Occipital lobe (tissue), 1 donor: ENCODE measurements at regions not wholly inside any gene's neighbourhood (a gene's known extent, or its start where the extent isn't known, plus 50 kb on each side); places are given as distances from the start of the nearest gene placed in this dataset.

ENCODE experiments used
- DNase-seq: peaks from one replicate; lab custom pipeline; 2025; lab: John Stamatoyannopoulos, UW

DNA sequence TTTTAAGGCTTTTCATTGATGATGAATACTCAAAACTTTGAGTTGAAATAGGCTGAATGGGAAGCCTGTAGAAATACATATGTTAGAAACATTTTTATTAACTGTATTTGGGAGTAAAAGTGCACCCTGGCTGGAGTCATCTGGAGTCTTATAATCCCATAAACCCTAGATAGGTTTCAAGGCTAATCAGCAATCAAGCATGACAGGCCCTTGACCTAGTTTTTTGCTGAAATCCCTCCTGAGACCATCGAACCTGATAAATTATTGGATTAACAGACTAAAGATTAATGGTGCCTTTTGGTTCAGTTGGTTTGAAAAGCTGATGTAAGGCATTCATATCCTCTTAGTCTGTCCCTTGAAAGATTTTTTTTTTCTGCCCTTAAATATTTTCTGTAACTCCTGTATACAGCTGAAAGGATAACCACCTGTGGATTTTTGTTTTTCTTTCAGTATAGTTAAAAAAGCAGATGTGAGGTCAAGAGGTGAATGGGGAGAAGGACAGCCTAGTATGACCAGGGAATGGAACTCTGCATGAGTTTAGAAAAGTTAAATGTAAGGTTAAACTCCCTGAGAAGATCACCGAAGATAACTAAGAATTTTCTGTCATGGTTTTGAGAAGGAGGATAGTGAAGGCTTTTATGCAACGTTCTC lies 69.4 kb upstream of the STXBP5L start:
- no peak for DNase-seq

DNA sequence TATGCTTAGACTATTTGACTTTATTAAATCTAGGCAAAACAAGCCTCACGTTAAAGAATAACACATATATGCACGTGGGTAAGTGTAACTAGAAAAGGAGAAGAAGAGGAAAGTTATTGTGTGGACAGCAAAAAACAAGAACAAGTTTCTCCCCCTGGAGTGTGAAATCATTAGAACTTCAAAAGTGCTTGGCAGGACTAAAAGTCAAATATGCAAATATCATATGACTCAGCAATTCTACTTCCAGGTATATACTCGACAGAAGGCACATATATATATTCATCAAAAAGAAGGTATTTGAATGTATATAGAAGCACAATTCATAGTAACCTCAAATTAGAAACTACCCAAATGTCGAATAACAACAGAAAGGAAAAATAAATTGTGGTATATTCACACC lies 68.9 kb upstream of the STXBP5L start:
- DNase-seq, result no peak

DNA sequence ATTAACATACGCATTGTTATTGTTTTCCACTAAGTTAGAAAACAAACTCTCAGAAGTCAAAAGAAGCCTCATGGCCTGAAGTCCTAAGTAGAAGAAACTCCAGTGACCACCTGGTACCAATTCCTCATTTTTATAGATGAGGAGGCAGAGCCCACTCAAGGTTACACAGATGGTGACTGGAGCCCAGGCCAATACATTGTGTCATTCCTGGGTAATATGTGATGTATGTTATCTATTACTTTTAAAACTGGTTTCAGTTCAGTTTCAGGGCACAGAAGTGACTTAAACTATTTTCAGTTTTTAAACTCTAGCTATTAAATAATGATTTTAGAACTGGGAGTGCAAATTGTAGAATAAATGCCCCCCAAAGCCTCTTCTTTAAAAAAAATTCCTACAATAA lies 66.7 kb upstream of the STXBP5L start:
- DNase-seq, result no peak

DNA sequence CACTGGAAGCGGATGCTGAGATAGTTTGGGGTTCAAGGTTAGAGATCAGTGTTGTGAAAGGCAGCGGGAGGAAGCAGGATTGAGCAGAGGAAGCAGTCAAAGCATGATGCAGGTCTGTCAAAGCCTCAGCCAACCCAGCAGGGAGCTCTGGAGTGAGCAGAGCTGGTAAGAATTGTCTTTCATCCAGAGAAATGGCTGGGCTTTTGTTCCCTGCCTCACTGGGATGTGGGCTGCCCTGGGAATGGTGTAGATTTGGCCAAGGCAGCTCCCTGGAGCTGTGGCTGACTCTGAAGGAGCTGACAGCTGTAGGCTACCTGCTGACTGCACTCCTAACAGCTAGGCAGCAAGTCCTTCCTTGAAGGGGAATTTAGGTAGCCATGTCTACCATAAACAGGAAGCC lies 61.9 kb upstream of the STXBP5L start:
- DNase-seq, result no peak

DNA sequence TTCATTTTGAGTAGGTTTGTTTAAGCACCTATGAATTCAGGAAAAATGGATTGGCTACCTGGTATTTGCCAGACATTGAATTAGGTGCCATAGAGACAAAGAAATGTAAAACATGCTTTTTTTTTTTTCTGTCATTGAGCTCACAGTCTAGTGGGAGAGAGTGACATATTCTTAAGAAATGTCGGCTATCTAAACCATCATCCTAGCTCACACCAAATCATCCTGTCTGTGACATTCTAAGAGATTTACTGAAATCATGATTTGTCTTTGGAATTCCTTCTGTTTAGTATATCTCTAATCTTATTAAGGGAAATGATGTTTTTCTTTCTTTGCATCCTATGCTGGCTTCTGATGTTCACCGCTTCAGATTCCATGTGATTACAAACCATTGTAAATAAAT lies 59.5 kb upstream of the STXBP5L start:
- DNase-seq, result no peak

DNA sequence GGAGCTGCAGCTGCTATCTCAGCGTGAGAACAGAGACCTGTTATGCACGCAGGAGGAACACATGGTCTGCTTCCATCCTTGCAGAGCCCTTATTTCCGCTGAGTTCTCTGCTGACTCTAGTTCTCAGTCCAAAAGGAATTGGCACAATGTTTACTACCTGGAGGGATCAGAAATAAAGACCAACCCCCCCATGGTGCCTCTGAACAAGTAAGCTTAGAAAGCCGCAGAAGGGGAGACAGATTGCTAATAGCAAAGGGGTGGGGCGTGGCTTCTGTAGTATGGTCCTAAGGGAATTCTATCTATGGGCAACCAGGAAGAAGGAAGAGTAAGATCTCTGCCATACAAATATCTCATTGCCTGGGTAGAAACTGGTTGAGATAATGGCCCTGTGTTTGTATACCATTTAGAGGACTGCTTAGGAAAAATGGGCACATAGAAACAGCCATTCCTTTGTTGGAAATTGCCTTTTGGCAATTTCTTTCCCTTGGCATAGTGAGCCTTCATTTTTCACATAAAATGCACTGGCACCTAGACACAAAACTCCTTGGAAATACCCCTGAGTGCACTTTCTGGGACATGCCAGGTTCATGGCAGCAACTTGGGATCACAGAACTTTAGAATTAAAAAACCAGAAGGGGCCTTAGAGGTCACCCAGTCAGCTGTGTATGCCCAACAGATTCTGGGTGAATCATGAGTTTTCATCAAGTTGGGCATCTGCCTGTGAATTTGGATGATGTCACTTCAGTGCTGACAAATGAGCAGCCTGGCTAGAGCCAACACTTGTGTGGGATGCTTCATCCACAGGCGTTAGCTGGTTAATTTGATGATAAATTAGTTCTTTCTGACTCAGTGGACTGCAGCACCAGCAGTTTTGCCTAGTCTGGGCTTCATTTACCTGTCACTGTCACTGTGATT lies 57.4 kb upstream of the STXBP5L start:
- peak; percentile 21 for DNase-seq

DNA sequence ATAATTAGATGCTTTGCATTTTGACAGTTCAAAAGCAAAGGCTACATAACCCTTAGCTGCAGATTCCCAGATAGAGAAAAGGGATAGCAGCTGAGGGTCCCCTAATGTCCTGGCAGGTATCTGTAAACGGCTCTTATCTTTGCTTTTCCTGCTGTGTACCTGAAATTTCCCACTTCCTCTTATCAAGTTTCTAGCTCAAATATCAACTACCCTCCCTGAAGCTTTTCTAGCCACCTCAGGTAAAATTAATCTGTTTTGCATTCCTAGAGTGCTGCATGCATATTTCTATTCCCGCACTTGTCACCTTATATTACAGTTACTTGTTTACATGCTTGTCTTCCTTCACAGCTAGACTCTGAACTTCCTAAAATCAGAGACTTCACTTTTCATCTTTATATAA lies 55.6 kb upstream of the STXBP5L start:
- DNase-seq, result no peak

DNA sequence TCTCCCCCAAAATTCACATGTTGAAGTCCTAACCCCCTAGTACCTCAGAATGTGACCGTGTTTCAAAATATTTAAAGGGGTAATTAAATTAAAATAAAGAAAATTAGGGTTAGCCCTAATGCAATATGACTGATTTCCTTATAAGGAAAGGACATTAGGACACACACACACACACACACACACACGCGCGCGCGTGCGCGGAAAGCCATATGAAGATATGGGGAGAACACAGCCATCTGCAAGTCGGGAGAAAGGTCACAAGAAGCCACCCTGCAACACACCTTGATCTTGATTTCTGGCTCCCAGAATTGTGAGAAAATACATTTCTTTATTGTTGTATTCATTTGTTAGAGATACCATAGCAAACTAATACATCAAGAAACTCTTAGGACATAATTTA lies 54.6 kb upstream of the STXBP5L start:
- DNase-seq, result no peak

DNA sequence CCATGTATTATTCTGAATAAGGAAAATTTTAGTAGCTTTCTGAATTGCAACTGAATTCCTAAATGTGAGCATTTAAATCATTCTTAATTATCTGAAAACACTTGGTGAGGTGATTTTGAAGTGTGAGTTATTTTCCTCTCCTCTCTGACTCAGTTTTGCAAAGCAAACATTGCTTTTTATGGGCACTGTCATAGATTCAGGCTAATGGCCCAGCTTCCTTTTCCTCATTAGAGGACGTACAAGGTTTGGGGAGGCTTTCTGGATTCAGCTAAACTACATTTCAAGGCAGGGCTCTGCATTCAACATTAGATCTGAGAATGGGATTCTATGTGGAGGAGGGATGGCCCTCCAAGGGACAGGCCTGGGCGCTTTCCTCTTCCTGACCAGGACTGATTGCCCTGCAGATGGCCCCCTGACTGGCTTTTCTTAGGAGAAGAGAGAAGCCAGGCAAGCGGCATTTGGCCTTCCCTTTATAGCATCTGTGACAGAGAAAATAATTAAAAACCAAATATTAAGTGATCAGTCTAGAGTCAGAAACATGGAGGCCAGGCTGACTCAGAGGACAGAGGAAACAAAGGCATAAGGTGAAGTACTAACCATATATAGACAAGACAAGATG lies 53.0 kb upstream of the STXBP5L start:
- DNase-seq, result no peak

DNA sequence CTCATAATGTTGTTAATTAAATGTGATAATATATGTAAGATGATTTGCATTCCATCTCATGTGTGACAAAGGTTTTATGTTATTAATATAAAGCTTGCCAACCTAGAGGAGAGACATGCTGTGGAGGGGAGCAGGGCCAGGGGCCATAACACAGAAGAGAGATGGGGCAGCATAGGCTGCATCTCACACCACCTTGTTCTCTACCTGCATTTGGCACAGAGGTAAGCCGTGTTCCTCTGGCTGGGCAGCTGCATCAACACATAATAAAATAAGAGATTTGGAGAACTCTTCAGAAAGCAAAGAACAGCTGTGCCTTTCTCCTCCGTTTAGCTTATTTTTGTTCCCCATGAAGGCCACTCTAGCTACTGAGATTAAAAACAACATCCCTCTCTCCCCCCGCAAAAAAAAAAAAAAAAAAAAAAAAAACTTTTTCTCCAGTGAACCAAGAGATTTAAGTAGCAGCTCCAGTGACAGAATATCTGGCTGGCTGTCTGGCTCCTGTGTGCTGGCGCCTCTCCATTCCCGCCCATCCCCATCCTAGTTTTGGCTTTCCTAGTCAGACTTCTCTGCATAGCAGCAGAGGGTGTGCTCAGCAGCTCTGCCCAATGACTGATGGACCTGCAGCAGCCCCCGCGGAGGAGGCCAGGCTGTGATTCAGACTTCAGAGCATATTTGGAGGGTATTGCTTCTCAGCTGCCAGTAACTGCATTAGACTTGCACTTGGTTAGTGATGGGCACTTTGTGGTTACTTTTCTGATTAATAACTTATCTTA lies 52.2 kb upstream of the STXBP5L start:
- DNase-seq, result peak; percentile 78
